WTC11 (cell line): ENCODE measurements at regions not wholly inside any gene's neighbourhood (a gene's known extent, or its start where the extent isn't known, plus 50 kb on each side); places are given as distances from the start of the nearest gene placed in this dataset.

ENCODE experiments used
- ATAC-seq: fragments of 200-7000 bp; cut with Tn5 transposase; 2 replicates; pipeline ENCODE4 v1.10.0; 2021; ENCODE audit warnings: mild to moderate bottlenecking, moderate library complexity
- CTCF ChIA-PET: fragments of 300-600 bp; sonication (Branson Sonifier 250); formaldehyde crosslinking; loops from one replicate; lab custom pipeline; 2021; ENCODE audit warnings: antibody characterized with exemption; lab: Charles Lee
- POLR2A ChIA-PET: fragments of 350-600 bp; sonication (Branson Sonifier 250); formaldehyde crosslinking; loops from one replicate; lab custom pipeline; 2021; ENCODE audit warnings: antibody characterized with exemption; lab: Charles Lee
- DNase-seq: peaks from one replicate; pipeline ENCODE4 v3.0.0; 2021; ENCODE audit warnings: low spot score
- H3K27ac Mint-ChIP-seq: 2 replicates; pipeline ENCODE4 v1.8.0; 2021; ENCODE audit warnings: mixed read lengths
- H3K27me3 Mint-ChIP-seq: 2 replicates; pipeline ENCODE4 v1.8.0; 2021; ENCODE audit warnings: low read depth, mild to moderate bottlenecking, moderate library complexity, mixed read lengths
- H3K36me3 Mint-ChIP-seq: 2 replicates; pipeline ENCODE4 v1.8.0; 2021; ENCODE audit warnings: mixed read lengths
- H3K4me1 Mint-ChIP-seq: 2 replicates; pipeline ENCODE4 v1.8.0; 2022; ENCODE audit warnings: mixed read lengths
- H3K4me3 Mint-ChIP-seq: 2 replicates; pipeline ENCODE4 v1.8.0; 2021; ENCODE audit warnings: mild to moderate bottlenecking, moderate library complexity, mixed read lengths
- H3K9me3 Mint-ChIP-seq: 2 replicates; pipeline ENCODE4 v1.8.0; 2021; ENCODE audit warnings: mixed read lengths
- CBFB ChIP-seq: sonication (generic); formaldehyde crosslinking; IDR thresholded peaks from 2 replicates; pipeline ENCODE4 v1.8.1; 2022; ENCODE audit warnings: mild to moderate bottlenecking, low read depth, missing genetic modification reagents
- CREB1 ChIP-seq: sonication (generic); formaldehyde crosslinking; IDR thresholded peaks from 2 replicates; pipeline ENCODE4 v1.8.0; 2023; ENCODE audit warnings: mild to moderate bottlenecking, missing genetic modification reagents
- ESRRA ChIP-seq: sonication (generic); formaldehyde crosslinking; IDR thresholded peaks from 2 replicates; pipeline ENCODE4 v1.8.1; 2022; ENCODE audit warnings: mild to moderate bottlenecking, missing genetic modification reagents, borderline replicate concordance
- FOXP1 ChIP-seq: sonication (generic); formaldehyde crosslinking; IDR thresholded peaks from 2 replicates; pipeline ENCODE4 v1.8.0; 2022; ENCODE audit warnings: missing genetic modification reagents, mild to moderate bottlenecking, moderate library complexity, borderline replicate concordance
- GABPB1 ChIP-seq: sonication (generic); formaldehyde crosslinking; IDR thresholded peaks from 2 replicates; pipeline ENCODE4 v1.8.1; 2023; ENCODE audit warnings: mild to moderate bottlenecking, missing genetic modification reagents
- GTF2I ChIP-seq: fragments of 250-450 bp; sonication (Bioruptor Pico); conservative IDR thresholded peaks from 2 replicates; pipeline ENCODE4 v1.4.0; 2021; ENCODE audit warnings: mild to moderate bottlenecking
- KAT7 ChIP-seq: sonication (generic); formaldehyde crosslinking; IDR thresholded peaks from 2 replicates; pipeline ENCODE4 v1.8.1; 2023; ENCODE audit warnings: missing genetic modification reagents, mild to moderate bottlenecking, borderline replicate concordance
- MYBL2 ChIP-seq: sonication (generic); formaldehyde crosslinking; IDR thresholded peaks from 2 replicates; pipeline ENCODE4 v1.8.1; 2023; ENCODE audit warnings: mild to moderate bottlenecking, moderate library complexity, missing genetic modification reagents
- RELA ChIP-seq: sonication (generic); formaldehyde crosslinking; IDR thresholded peaks from 2 replicates; pipeline ENCODE4 v1.8.1; 2022; ENCODE audit warnings: missing genetic modification reagents, mild to moderate bottlenecking, borderline replicate concordance
- RORB ChIP-seq: fragments of 250-450 bp; sonication (Bioruptor Pico); IDR thresholded peaks from 2 replicates; pipeline ENCODE4 v1.9.0; 2021; ENCODE audit warnings: mild to moderate bottlenecking
- SP1 ChIP-seq: sonication (generic); formaldehyde crosslinking; conservative IDR thresholded peaks from 2 replicates; pipeline ENCODE4 v1.8.1; 2022; ENCODE audit warnings: missing genetic modification reagents
- TCF7 ChIP-seq: sonication (generic); formaldehyde crosslinking; IDR thresholded peaks from 2 replicates; pipeline ENCODE4 v1.8.0; 2022; ENCODE audit warnings: mild to moderate bottlenecking, low read depth, missing genetic modification reagents, moderate library complexity
- TEAD1 ChIP-seq: sonication (generic); formaldehyde crosslinking; IDR thresholded peaks from 2 replicates; pipeline ENCODE4 v1.8.0; 2022; ENCODE audit warnings: mild to moderate bottlenecking, missing genetic modification reagents
- ZNF138 ChIP-seq: sonication (generic); formaldehyde crosslinking; conservative IDR thresholded peaks from 2 replicates; pipeline ENCODE4 v1.8.1; 2022; ENCODE audit warnings: mild to moderate bottlenecking, moderate library complexity, missing genetic modification reagents
- ZNF317 ChIP-seq: sonication (generic); formaldehyde crosslinking; IDR thresholded peaks from 2 replicates; pipeline ENCODE4 v1.8.1; 2023; ENCODE audit warnings: low read depth, mild to moderate bottlenecking, moderate library complexity, missing genetic modification reagents, borderline replicate concordance
- TF ChIP-seq, protein P1 (sequence below): sonication (generic); formaldehyde crosslinking; IDR thresholded peaks from 2 replicates; pipeline ENCODE4 v1.8.1; 2022; ENCODE audit warnings: mild to moderate bottlenecking, missing genetic modification reagents, moderate library complexity, borderline replicate concordance
- TF ChIP-seq, protein P2 (sequence below): sonication (generic); formaldehyde crosslinking; IDR thresholded peaks from 2 replicates; pipeline ENCODE4 v1.8.1; 2022; ENCODE audit warnings: low read depth, mild to moderate bottlenecking, moderate library complexity, missing genetic modification reagents, borderline replicate concordance
- TF ChIP-seq, protein P3 (sequence below): sonication (generic); formaldehyde crosslinking; IDR thresholded peaks from 2 replicates; pipeline ENCODE4 v1.8.1; 2022; ENCODE audit warnings: mild to moderate bottlenecking, moderate library complexity, missing genetic modification reagents
- TF ChIP-seq, protein P4 (sequence below): sonication (generic); formaldehyde crosslinking; IDR thresholded peaks from 2 replicates; pipeline ENCODE4 v1.8.1; 2023; ENCODE audit warnings: mild to moderate bottlenecking, missing genetic modification reagents, moderate library complexity
- TF ChIP-seq, protein P5 (sequence below): sonication (generic); formaldehyde crosslinking; IDR thresholded peaks from 2 replicates; pipeline ENCODE4 v1.8.0; 2022; ENCODE audit warnings: mild to moderate bottlenecking, missing genetic modification reagents
- TF ChIP-seq, protein P6 (sequence below): fragments of 250-450 bp; sonication (Bioruptor Pico); IDR thresholded peaks from 2 replicates; pipeline ENCODE4 v1.9.0; 2021; ENCODE audit warnings: moderate library complexity, mild to moderate bottlenecking, inconsistent platforms, borderline replicate concordance

DNA sequence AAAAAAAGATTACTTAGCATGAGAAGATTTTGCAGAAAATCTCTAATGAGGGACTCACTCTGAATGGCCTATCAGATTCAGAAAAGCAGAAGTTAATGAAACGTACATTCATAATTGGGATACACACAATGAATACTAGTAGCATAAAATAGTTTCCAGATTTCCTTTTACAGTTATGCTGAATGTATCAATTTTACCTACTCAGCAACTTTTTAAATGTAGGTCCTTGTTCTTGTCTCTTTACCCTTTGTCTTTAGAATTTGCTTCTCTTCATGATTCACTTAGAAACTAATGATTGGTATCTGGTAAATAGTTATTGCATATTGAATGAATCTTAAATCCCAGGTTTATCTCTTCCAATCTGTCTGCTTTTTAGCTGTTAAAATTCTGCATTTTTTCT, 458.8 kb downstream of the DSC3 start:
- Mint-ChIP-seq H3K27me3 (no peaks in the 10 kb centered on the region), H3K9me3 (no peaks in the 10 kb centered on the region), H3K4me3 (no peak overlapping the region), H3K4me1 (peaks cover 19% of the 10 kb centered on the region), H3K36me3 (no peaks in the 10 kb centered on the region), H3K27ac (no peak overlapping the region)
- no peak for ATAC-seq
- TF ChIP-seq, protein P1, sequence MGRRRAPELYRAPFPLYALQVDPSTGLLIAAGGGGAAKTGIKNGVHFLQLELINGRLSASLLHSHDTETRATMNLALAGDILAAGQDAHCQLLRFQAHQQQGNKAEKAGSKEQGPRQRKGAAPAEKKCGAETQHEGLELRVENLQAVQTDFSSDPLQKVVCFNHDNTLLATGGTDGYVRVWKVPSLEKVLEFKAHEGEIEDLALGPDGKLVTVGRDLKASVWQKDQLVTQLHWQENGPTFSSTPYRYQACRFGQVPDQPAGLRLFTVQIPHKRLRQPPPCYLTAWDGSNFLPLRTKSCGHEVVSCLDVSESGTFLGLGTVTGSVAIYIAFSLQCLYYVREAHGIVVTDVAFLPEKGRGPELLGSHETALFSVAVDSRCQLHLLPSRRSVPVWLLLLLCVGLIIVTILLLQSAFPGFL = no peak
- TF ChIP-seq ZNF317 (no peak), FOXP1 (CRISPR knock-in tag) (no peak), GABPB1 (CRISPR knock-in tag) (no peak), CREB1 (CRISPR knock-in tag) (no peak)
- TF ChIP-seq, protein P2, sequence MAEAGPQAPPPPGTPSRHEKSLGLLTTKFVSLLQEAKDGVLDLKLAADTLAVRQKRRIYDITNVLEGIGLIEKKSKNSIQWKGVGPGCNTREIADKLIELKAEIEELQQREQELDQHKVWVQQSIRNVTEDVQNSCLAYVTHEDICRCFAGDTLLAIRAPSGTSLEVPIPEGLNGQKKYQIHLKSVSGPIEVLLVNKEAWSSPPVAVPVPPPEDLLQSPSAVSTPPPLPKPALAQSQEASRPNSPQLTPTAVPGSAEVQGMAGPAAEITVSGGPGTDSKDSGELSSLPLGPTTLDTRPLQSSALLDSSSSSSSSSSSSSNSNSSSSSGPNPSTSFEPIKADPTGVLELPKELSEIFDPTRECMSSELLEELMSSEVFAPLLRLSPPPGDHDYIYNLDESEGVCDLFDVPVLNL (CRISPR knock-in tag) = no peak
- TF ChIP-seq, protein P3, sequence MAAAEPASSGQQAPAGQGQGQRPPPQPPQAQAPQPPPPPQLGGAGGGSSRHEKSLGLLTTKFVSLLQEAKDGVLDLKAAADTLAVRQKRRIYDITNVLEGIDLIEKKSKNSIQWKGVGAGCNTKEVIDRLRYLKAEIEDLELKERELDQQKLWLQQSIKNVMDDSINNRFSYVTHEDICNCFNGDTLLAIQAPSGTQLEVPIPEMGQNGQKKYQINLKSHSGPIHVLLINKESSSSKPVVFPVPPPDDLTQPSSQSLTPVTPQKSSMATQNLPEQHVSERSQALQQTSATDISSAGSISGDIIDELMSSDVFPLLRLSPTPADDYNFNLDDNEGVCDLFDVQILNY (CRISPR knock-in tag) = no peak
- ChIA-PET POLR2A (no interaction called here), CTCF (no interaction called here)
- DNase-seq = no peak

DNA sequence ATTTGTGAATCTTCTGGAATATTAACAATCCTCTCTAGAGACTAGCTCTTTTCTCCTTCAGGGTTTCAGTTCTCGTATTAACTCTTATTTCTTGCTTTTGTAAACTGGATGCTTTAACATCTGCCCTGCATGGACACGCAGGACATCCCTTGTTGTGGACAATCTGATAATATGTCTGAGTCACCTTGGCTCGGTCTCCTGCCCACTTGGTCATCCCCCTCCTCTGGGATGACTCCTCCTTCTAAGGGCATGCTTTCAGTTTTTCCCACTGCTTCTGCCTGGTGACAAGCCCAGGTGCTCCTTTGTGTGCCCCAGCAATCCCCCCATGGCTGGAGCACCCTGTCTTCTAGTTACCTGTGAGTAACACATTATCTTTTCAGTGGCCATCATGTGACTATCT, 460.5 kb downstream of the DSC3 start:
- H3K36me3 Mint-ChIP-seq = no peaks in the 10 kb centered on the region
- POLR2A ChIA-PET = no interaction called here

DNA sequence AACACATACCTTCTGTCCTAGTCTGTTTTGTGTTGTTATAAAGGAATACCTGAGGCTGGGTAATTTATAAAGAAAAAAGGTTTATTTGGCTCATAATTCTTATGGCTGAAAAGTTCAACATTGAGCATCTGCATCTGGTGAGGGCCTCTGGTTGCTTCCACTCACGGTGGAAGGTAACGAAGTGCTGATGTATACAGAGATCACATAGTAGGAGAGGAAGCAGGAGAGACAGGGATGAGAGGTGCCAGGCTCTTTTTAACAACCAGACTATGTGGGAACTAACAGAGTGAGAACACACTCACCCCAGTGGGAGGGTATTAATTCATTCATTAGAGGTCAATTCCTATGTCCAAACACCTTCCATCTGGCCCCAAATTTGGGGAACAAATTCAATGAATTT, 463.8 kb downstream of the DSC3 start:
- ATAC-seq = peak; percentile 51; the same call in 1 of the 2 replicates
- H3K4me1 Mint-ChIP-seq = peaks cover 21% of the 10 kb centered on the region
- DNase-seq = no peak
- H3K9me3 Mint-ChIP-seq = no peaks in the 10 kb centered on the region
- no peaks in the 10 kb centered on the region for H3K27me3 Mint-ChIP-seq
- H3K4me3 Mint-ChIP-seq = no peak overlapping the region
- no peaks in the 10 kb centered on the region for H3K36me3 Mint-ChIP-seq
- ChIA-PET CTCF (no interaction called here), POLR2A (no interaction called here)
- H3K27ac Mint-ChIP-seq = peak overlapping the region; percentile 10; the same call in 1 of the 2 replicates
- TF ChIP-seq MYBL2 (CRISPR knock-in tag) (no peak), TEAD1 (no peak), GTF2I (CRISPR knock-in tag) (no peak), FOXP1 (CRISPR knock-in tag) (no peak)
- TF ChIP-seq, protein P4, sequence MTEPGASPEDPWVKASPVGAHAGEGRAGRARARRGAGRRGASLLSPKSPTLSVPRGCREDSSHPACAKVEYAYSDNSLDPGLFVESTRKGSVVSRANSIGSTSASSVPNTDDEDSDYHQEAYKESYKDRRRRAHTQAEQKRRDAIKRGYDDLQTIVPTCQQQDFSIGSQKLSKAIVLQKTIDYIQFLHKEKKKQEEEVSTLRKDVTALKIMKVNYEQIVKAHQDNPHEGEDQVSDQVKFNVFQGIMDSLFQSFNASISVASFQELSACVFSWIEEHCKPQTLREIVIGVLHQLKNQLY (CRISPR knock-in tag) = no peak
- TF ChIP-seq, protein P5, sequence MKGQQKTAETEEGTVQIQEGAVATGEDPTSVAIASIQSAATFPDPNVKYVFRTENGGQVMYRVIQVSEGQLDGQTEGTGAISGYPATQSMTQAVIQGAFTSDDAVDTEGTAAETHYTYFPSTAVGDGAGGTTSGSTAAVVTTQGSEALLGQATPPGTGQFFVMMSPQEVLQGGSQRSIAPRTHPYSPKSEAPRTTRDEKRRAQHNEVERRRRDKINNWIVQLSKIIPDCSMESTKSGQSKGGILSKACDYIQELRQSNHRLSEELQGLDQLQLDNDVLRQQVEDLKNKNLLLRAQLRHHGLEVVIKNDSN (CRISPR knock-in tag) = no peak
- TF ChIP-seq, protein P1 = no peak

More for the DNA sequence above, 460.5 kb downstream of the DSC3 start:
- H3K27me3 Mint-ChIP-seq = no peaks in the 10 kb centered on the region
- no peak for DNase-seq
- no peaks in the 10 kb centered on the region for H3K9me3 Mint-ChIP-seq
- CTCF ChIA-PET = no interaction called here
- H3K27ac Mint-ChIP-seq = no peak overlapping the region
- no peak overlapping the region for H3K4me3 Mint-ChIP-seq
- peaks cover 21% of the 10 kb centered on the region for H3K4me1 Mint-ChIP-seq
- TF ChIP-seq FOXP1 (CRISPR knock-in tag) (no peak), RORB (CRISPR knock-in tag) (no peak), RELA (CRISPR knock-in tag) (no peak), CBFB (no peak), MYBL2 (CRISPR knock-in tag) (no peak), KAT7 (CRISPR knock-in tag) (no peak), ESRRA (CRISPR knock-in tag) (no peak), TCF7 (no peak), TEAD1 (no peak), GABPB1 (CRISPR knock-in tag) (no peak), SP1 (CRISPR knock-in tag) (no peak), ZNF138 (CRISPR knock-in tag) (no peak)
- TF ChIP-seq, protein P2 (CRISPR knock-in tag) = no peak
- TF ChIP-seq, protein P5 (CRISPR knock-in tag) = no peak
- TF ChIP-seq, protein P6, sequence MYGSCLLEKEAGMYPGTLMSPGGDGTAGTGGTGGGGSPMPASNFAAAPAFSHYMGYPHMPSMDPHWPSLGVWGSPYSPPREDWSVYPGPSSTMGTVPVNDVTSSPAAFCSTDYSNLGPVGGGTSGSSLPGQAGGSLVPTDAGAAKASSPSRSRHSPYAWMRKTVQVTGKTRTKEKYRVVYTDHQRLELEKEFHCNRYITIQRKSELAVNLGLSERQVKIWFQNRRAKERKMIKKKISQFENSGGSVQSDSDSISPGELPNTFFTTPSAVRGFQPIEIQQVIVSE (CRISPR knock-in tag) = no peak
- no peak for ATAC-seq
